ENCODE measurements at regions not wholly inside any gene's neighbourhood (a gene's known extent, or its start where the extent isn't known, plus 50 kb on each side); places are given as distances from the start of the nearest gene placed in this dataset.

- DNase-seq = no peak
These were observed 377.7 kb downstream of the BRD1 start for GRCh38 chr22:49449811-49450446.

- DNase-seq = no peak
These were observed 378.3 kb downstream of the BRD1 start for GRCh38 chr22:49449377-49449776.

GRCh38 chr22:49448526-49448925, 379.1 kb downstream of the BRD1 start:
- no peak for DNase-seq

GRCh38 chr22:49447837-49448236, 379.8 kb downstream of the BRD1 start:
- DNase-seq = no peak

- DNase-seq = no peak
These were observed 380.6 kb downstream of the BRD1 start for GRCh38 chr22:49446759-49447710.

- no peak for DNase-seq
These were observed 381.4 kb downstream of the BRD1 start for GRCh38 chr22:49446145-49446758.

- no peak for DNase-seq
These were observed 382.9 kb downstream of the BRD1 start for GRCh38 chr22:49444781-49445180.

- DNase-seq = no peak
These were observed 386.7 kb downstream of the BRD1 start for GRCh38 chr22:49440931-49441330.

- no peak for DNase-seq
These were observed 388.3 kb downstream of the BRD1 start for GRCh38 chr22:49439373-49439772.

GRCh38 chr22:49437956-49438355, 389.7 kb downstream of the BRD1 start:
- DNase-seq = no peak

- DNase-seq = no peak
These were observed 390.3 kb downstream of the BRD1 start for GRCh38 chr22:49437356-49437755.

- no peak for DNase-seq
These were observed 391.6 kb downstream of the BRD1 start for GRCh38 chr22:49436056-49436455.

GRCh38 chr22:49435596-49435995, 392.1 kb downstream of the BRD1 start:
- no peak for DNase-seq

- DNase-seq = no peak
These were observed 393.7 kb downstream of the BRD1 start for GRCh38 chr22:49433717-49434611.

- no peak for DNase-seq
These were observed 394.7 kb downstream of the BRD1 start for GRCh38 chr22:49432897-49433443.

GRCh38 chr22:49432211-49432896, 395.3 kb downstream of the BRD1 start:
- DNase-seq = no peak

GRCh38 chr22:49431551-49431950, 396.1 kb downstream of the BRD1 start:
- no peak for DNase-seq

- DNase-seq = no peak
These were observed 398.6 kb downstream of the BRD1 start for GRCh38 chr22:49429066-49429465.

GRCh38 chr22:49427941-49428340, 399.7 kb downstream of the BRD1 start:
- no peak for DNase-seq

GRCh38 chr22:49427341-49427740, 400.3 kb downstream of the BRD1 start:
- no peak for DNase-seq

- no peak for DNase-seq
These were observed 400.9 kb downstream of the BRD1 start for GRCh38 chr22:49426618-49427266.

All from CD4-positive, alpha-beta T cell treated with Interleukin-17A for 4 hours (primary cell).